Nephron (organoid): ENCODE measurements at regions not wholly inside any gene's neighbourhood (a gene's known extent, or its start where the extent isn't known, plus 50 kb on each side); places are given as distances from the start of the nearest gene placed in this dataset.

Experiments
- H3K27ac Mint-ChIP-seq, 3 experiments: 2 replicates each; pipeline ENCODE4 v1.8.0; 2020; ENCODE audit warnings: mixed read lengths in 3 of 3, mild to moderate bottlenecking in 2 of 3, moderate library complexity in 1 of 3
- H3K27me3 Mint-ChIP-seq: 2 replicates; pipeline ENCODE4 v1.8.0; 2021; ENCODE audit warnings: low read depth, mild to moderate bottlenecking, moderate library complexity, mixed read lengths
- H3K36me3 Mint-ChIP-seq: 2 replicates; pipeline ENCODE4 v1.8.0; 2020; ENCODE audit warnings: low read depth, mixed read lengths
- H3K4me1 Mint-ChIP-seq: 2 replicates; pipeline ENCODE4 v1.8.0; 2020; ENCODE audit warnings: mixed read lengths
- H3K4me3 Mint-ChIP-seq, 3 experiments: 2 replicates each; pipeline ENCODE4 v1.8.0; 2020; ENCODE audit warnings: mild to moderate bottlenecking in 3 of 3, mixed read lengths in 3 of 3, moderate library complexity in 2 of 3
- H3K9me3 Mint-ChIP-seq: 2 replicates; pipeline ENCODE4 v1.8.0; 2020; ENCODE audit warnings: mixed read lengths
- CTCF ChIP-seq, 3 experiments: fragments of 200-600 bp; sonication (generic); IDR thresholded peaks; one replicate each; pipeline ENCODE4 v1.5.0; 2021; ENCODE audit warnings: antibody characterized with exemption in 3 of 3; ENCODE audit not compliant: unreplicated experiment in 3 of 3

- Mint-ChIP-seq H3K36me3 (peaks cover 6% of the 10 kb centered on the region), H3K27me3 (no peaks in the 10 kb centered on the region), H3K27ac (no peak overlapping the region), H3K4me3 (no peak overlapping the region), H3K4me1 (peaks cover 5% of the 10 kb centered on the region), H3K9me3 (peaks cover 16% of the 10 kb centered on the region)
- no peak for TF ChIP-seq CTCF (IDR thresholded peaks at IDR 0.05; ENCODE audit: unreplicated experiment in 3 of 3)
Observed at GRCh38 chr12:91973813-91974212, 171.8 kb downstream of the BTG1 start.

- Mint-ChIP-seq H3K9me3 (peaks cover 14% of the 10 kb centered on the region), H3K27ac (no peak overlapping the region), H3K36me3 (peaks cover 6% of the 10 kb centered on the region), H3K4me1 (peaks cover 5% of the 10 kb centered on the region), H3K27me3 (no peaks in the 10 kb centered on the region), H3K4me3 (no peak overlapping the region)
- no peak for TF ChIP-seq CTCF (IDR thresholded peaks at IDR 0.05; ENCODE audit: unreplicated experiment in 3 of 3)
Observed at GRCh38 chr12:91972896-91973295, 172.8 kb downstream of the BTG1 start.

- Mint-ChIP-seq H3K4me3 (no peak overlapping the region), H3K27ac (no peak overlapping the region), H3K27me3 (no peaks in the 10 kb centered on the region), H3K36me3 (peaks cover 6% of the 10 kb centered on the region), H3K9me3 (peaks cover 17% of the 10 kb centered on the region), H3K4me1 (peaks cover 9% of the 10 kb centered on the region)
- TF ChIP-seq CTCF (IDR thresholded peaks at IDR 0.05; ENCODE audit: unreplicated experiment in 3 of 3), result no peak
Observed at GRCh38 chr12:91968777-91969171, 176.9 kb downstream of the BTG1 start.

GRCh38 chr12:91968076-91968776 is 177.4 kb downstream of the BTG1 start:
- peaks cover 17% of the 10 kb centered on the region for H3K9me3 Mint-ChIP-seq
- H3K27ac Mint-ChIP-seq, result no peak overlapping the region
- H3K4me1 Mint-ChIP-seq, result peaks cover 9% of the 10 kb centered on the region
- no peaks in the 10 kb centered on the region for H3K27me3 Mint-ChIP-seq
- H3K36me3 Mint-ChIP-seq, result peaks cover 6% of the 10 kb centered on the region
- no peak for TF ChIP-seq CTCF (IDR thresholded peaks at IDR 0.05; ENCODE audit: unreplicated experiment in 3 of 3)
- H3K4me3 Mint-ChIP-seq, result no peak overlapping the region

- Mint-ChIP-seq H3K4me1 (peaks cover 9% of the 10 kb centered on the region), H3K36me3 (peaks cover 6% of the 10 kb centered on the region), H3K27ac (peak overlapping the region in 1 of 3 experiments; percentile 5), H3K9me3 (peaks cover 17% of the 10 kb centered on the region), H3K27me3 (no peaks in the 10 kb centered on the region), H3K4me3 (no peak overlapping the region)
- TF ChIP-seq CTCF (IDR thresholded peaks at IDR 0.05; ENCODE audit: unreplicated experiment in 3 of 3), result no peak
Observed at GRCh38 chr12:91967590-91967989, 178.1 kb downstream of the BTG1 start.

GRCh38 chr12:91965781-91966180 is 179.9 kb downstream of the BTG1 start:
- Mint-ChIP-seq H3K27me3 (no peaks in the 10 kb centered on the region), H3K9me3 (peaks cover 8% of the 10 kb centered on the region), H3K4me1 (peaks cover 9% of the 10 kb centered on the region), H3K36me3 (no peaks in the 10 kb centered on the region), H3K4me3 (no peak overlapping the region), H3K27ac (peak overlapping the region in 1 of 3 experiments; percentile 3)
- TF ChIP-seq CTCF (IDR thresholded peaks at IDR 0.05; ENCODE audit: unreplicated experiment in 3 of 3), result no peak
